SU-DHL-6 (cell line): ENCODE measurements at regions not wholly inside any gene's neighbourhood (a gene's known extent, or its start where the extent isn't known, plus 50 kb on each side); places are given as distances from the start of the nearest gene placed in this dataset.
"Not testable (repeated sequence)": the region's sequence is repeated elsewhere in the genome, so short reads cannot be mapped to it uniquely, and the experiment has no call there.

Experiments
- CTCF ChIP-seq: fragments of 200-600 bp; sonication (generic); IDR thresholded peaks from one replicate; pipeline ENCODE4 v1.5.1; 2017; ENCODE audit warnings: antibody characterized with exemption, mild to moderate bottlenecking, low read length, moderate library complexity; ENCODE audit not compliant: insufficient read depth, poor library complexity, severe bottlenecking
- EZH2phosphoT487 ChIP-seq: fragments of 200-600 bp; sonication (generic), shearing (Covaris generic); conservative IDR thresholded peaks from 2 replicates; pipeline ENCODE4 v1.6.1; 2018; ENCODE audit warnings: mild to moderate bottlenecking, antibody characterized with exemption, low read length, moderate library complexity, mixed read lengths

GRCh38 chr7:110563286-110563685 is 527.6 kb upstream of the LRRN3 start:
- TF ChIP-seq CTCF, EZH2phosphoT487: not testable (repeated sequence)
